Natural killer cell (primary cell): ENCODE measurements at regions not wholly inside any gene's neighbourhood (a gene's known extent, or its start where the extent isn't known, plus 50 kb on each side); places are given as distances from the start of the nearest gene placed in this dataset.

Experiments used
- ATAC-seq, 3 donors: fragments of 150-1000 bp in 2 of 3; fragments of 200-7000 bp in 1 of 3; cut with Tn5 transposase; 1 replicate in 1 of 3; 2 replicates in 2 of 3; pipeline ENCODE4 v1.10.0; 2021; ENCODE audit warnings: mild to moderate bottlenecking in 2 of 3, moderate library complexity in 2 of 3
- DNase-seq, 2 donors: peaks; one replicate each; pipeline versions ENCODE4 v3.0.0 to v3.0.0-alpha.2; 2013 to 2021; ENCODE audit warnings: mixed read lengths in 1 of 2
- H3K27ac ChIP-seq: one replicate; pipeline ENCODE4 v1.5.1; 2013; ENCODE audit warnings: mild to moderate bottlenecking, low read length
- H3K27me3 ChIP-seq: one replicate; pipeline ENCODE4 v1.6.1; 2013; ENCODE audit warnings: low read length; ENCODE audit not compliant: control insufficient read depth, insufficient read depth
- H3K36me3 ChIP-seq: one replicate; pipeline ENCODE4 v1.6.1; 2013; ENCODE audit warnings: low read length; ENCODE audit not compliant: control insufficient read depth, insufficient read depth
- H3K4me1 ChIP-seq: one replicate; pipeline ENCODE4 v1.6.1; 2013; ENCODE audit warnings: low read length; ENCODE audit not compliant: control insufficient read depth, insufficient read depth
- H3K4me3 ChIP-seq: one replicate; pipeline ENCODE4 v1.5.1; 2013; ENCODE audit warnings: low read length
- H3K9me3 ChIP-seq: one replicate; pipeline ENCODE4 v1.6.1; 2013; ENCODE audit warnings: low read length; ENCODE audit not compliant: control insufficient read depth, insufficient read depth
- H3K27ac Mint-ChIP-seq, 2 donors: one replicate each; pipeline ENCODE4 v1.8.0; 2022; ENCODE audit warnings: mild to moderate bottlenecking in 2 of 2, mixed read lengths in 2 of 2, moderate library complexity in 1 of 2
- H3K27me3 Mint-ChIP-seq, 2 donors: one replicate each; pipeline ENCODE4 v1.8.0; 2022; ENCODE audit warnings: low read depth in 2 of 2, mixed read lengths in 2 of 2
- H3K36me3 Mint-ChIP-seq: one replicate; pipeline ENCODE4 v1.8.0; 2022; ENCODE audit warnings: mixed read lengths
- H3K4me1 Mint-ChIP-seq, 2 donors: one replicate each; pipeline ENCODE4 v1.8.0; 2022; ENCODE audit warnings: mixed read lengths in 2 of 2
- H3K4me3 Mint-ChIP-seq: one replicate; pipeline ENCODE4 v1.8.0; 2022; ENCODE audit warnings: mild to moderate bottlenecking, moderate library complexity, mixed read lengths
- H3K9me3 Mint-ChIP-seq, 2 donors: one replicate each; pipeline ENCODE4 v1.8.0; 2022; ENCODE audit warnings: mixed read lengths in 2 of 2
- WGBS: methylation state at CpG from one replicate; pipeline ENCODE4 v1.1.7; 2013; ENCODE audit warnings: missing lambda C conversion rate; ENCODE audit not compliant: insufficient coverage; 5-methylcytosine and 5-hydroxymethylcytosine counted together
- intact Hi-C: fragments of 100-400 bp; cut with micrococcal nuclease; formaldehyde crosslinking; loops from one replicate; pipeline ENCODE4 v1.14.2; 2022
- TF ChIP-seq, protein P1 (sequence below): fragments of 200-600 bp; IDR thresholded peaks from one replicate; pipeline ENCODE4 v1.8.0; 2022; ENCODE audit warnings: antibody characterized with exemption

DNA sequence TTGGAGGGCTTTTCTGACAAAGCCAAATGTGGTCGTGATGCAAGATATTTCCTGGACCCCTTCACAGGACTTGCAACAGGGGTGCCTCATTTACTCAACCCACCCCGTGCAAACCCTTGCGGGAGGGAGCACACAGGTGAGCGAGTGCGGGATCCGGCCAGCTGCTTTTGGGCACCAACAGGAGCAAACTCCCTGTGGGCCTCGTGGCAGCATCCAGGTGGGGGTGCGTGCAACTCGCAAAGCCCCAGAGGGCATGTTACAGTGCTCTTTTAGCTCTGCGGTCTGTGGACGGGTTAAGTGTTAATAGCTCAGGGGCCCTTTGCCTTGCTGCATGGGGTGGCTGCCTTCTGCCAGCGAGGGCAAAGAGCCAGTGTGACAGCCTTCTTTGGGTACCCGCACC is 707.6 kb upstream of the MDGA2 start:
- no peak overlapping the region for H3K27ac Mint-ChIP-seq
- no peaks in the 10 kb centered on the region for H3K27me3 ChIP-seq
- no peak overlapping the region for H3K4me3 Mint-ChIP-seq
- H3K9me3 ChIP-seq: peaks cover 4% of the 10 kb centered on the region
- intact Hi-C loops: no loop called here
- TF ChIP-seq, protein P1, sequence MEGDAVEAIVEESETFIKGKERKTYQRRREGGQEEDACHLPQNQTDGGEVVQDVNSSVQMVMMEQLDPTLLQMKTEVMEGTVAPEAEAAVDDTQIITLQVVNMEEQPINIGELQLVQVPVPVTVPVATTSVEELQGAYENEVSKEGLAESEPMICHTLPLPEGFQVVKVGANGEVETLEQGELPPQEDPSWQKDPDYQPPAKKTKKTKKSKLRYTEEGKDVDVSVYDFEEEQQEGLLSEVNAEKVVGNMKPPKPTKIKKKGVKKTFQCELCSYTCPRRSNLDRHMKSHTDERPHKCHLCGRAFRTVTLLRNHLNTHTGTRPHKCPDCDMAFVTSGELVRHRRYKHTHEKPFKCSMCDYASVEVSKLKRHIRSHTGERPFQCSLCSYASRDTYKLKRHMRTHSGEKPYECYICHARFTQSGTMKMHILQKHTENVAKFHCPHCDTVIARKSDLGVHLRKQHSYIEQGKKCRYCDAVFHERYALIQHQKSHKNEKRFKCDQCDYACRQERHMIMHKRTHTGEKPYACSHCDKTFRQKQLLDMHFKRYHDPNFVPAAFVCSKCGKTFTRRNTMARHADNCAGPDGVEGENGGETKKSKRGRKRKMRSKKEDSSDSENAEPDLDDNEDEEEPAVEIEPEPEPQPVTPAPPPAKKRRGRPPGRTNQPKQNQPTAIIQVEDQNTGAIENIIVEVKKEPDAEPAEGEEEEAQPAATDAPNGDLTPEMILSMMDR: no peak
- H3K36me3 ChIP-seq: no peaks in the 10 kb centered on the region
- H3K27ac ChIP-seq: no peak overlapping the region
- 90% methylated on average over 13 of the region's 13 CpGs for WGBS
- H3K4me3 ChIP-seq: no peak overlapping the region
- H3K4me1 ChIP-seq: no peaks in the 10 kb centered on the region
- H3K4me1 Mint-ChIP-seq: no peaks in the 10 kb centered on the region
- no peaks in the 10 kb centered on the region for H3K36me3 Mint-ChIP-seq
- DNase-seq (no peak), ATAC-seq (no peak)
- no peaks in the 10 kb centered on the region for H3K27me3 Mint-ChIP-seq
- peaks cover 3 to 8% of the 10 kb centered on the region in 2 donors for H3K9me3 Mint-ChIP-seq

GRCh38 chr14:48378541-48378940 is 703.1 kb upstream of the MDGA2 start:
- Mint-ChIP-seq H3K36me3 (no peaks in the 10 kb centered on the region), H3K4me3 (no peak overlapping the region), H3K27me3 (no peaks in the 10 kb centered on the region), H3K9me3 (peaks cover 3 to 8% of the 10 kb centered on the region in 2 donors), H3K4me1 (no peaks in the 10 kb centered on the region), H3K27ac (no peak overlapping the region)
- ATAC-seq: no peak
- H3K27me3 ChIP-seq: no peaks in the 10 kb centered on the region
- TF ChIP-seq, protein P1: no peak
- H3K4me3 ChIP-seq: no peak overlapping the region
- no peak for DNase-seq
- intact Hi-C loops: no loop called here
- no peaks in the 10 kb centered on the region for H3K4me1 ChIP-seq
- H3K27ac ChIP-seq: no peak overlapping the region
- no peaks in the 10 kb centered on the region for H3K36me3 ChIP-seq
- WGBS: no CpG with 5 or more reads among the region's 1 CpG
- H3K9me3 ChIP-seq: peaks cover 4% of the 10 kb centered on the region

- Mint-ChIP-seq H3K4me3 (no peak overlapping the region), H3K9me3 (peaks cover 5 to 11% of the 10 kb centered on the region in 2 donors), H3K27ac (no peak overlapping the region), H3K27me3 (no peaks in the 10 kb centered on the region), H3K4me1 (no peaks in the 10 kb centered on the region), H3K36me3 (no peaks in the 10 kb centered on the region)
- H3K9me3 ChIP-seq: no peaks in the 10 kb centered on the region
- DNase-seq (no peak), ATAC-seq (no peak)
- no peak overlapping the region for H3K4me3 ChIP-seq
- WGBS: 60% methylated on average over 1 of the region's 3 CpGs
- no peaks in the 10 kb centered on the region for H3K36me3 ChIP-seq
- TF ChIP-seq, protein P1: no peak
- no peaks in the 10 kb centered on the region for H3K27me3 ChIP-seq
- H3K4me1 ChIP-seq: no peaks in the 10 kb centered on the region
- H3K27ac ChIP-seq: no peak overlapping the region
- intact Hi-C loops: no loop called here
Observed at GRCh38 chr14:48373981-48374380, 698.6 kb upstream of the MDGA2 start.

DNA sequence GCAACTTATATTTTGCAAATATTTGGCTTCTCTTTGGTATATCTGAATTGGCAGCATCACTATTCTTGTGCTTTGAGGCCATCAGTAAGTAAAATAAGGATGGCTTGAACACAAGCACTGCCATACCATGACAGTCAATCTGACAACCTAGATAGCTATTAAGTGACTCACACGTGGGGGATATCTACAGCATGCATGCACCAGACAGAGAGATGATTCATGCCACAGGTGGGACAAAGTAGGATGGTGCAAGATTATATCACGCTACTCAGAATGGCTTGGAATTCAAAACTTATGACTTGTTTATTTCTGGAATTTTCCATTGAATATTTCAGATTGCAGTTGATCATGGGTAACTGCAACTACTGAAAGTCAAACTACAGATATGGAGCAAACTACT is 675.6 kb upstream of the MDGA2 start:
- H3K27ac ChIP-seq: no peak overlapping the region
- 60% methylated on average over 2 of the region's 2 CpGs for WGBS
- intact Hi-C loops: no loop called here
- H3K4me1 ChIP-seq: no peaks in the 10 kb centered on the region
- H3K27me3 ChIP-seq: no peaks in the 10 kb centered on the region
- H3K27ac Mint-ChIP-seq: no peak overlapping the region
- DNase-seq (no peak), ATAC-seq (no peak)
- no peaks in the 10 kb centered on the region for H3K4me1 Mint-ChIP-seq
- H3K36me3 Mint-ChIP-seq: no peaks in the 10 kb centered on the region
- H3K9me3 ChIP-seq: no peaks in the 10 kb centered on the region
- no peaks in the 10 kb centered on the region for H3K27me3 Mint-ChIP-seq
- TF ChIP-seq, protein P1: no peak
- no peaks in the 10 kb centered on the region for H3K36me3 ChIP-seq
- peaks cover 4 to 7% of the 10 kb centered on the region in 2 donors for H3K9me3 Mint-ChIP-seq
- no peak overlapping the region for H3K4me3 ChIP-seq
- H3K4me3 Mint-ChIP-seq: no peak overlapping the region
